Esophagus muscularis mucosa (tissue), 4 donors: ENCODE measurements at regions not wholly inside any gene's neighbourhood (a gene's known extent, or its start where the extent isn't known, plus 50 kb on each side); places are given as distances from the start of the nearest gene placed in this dataset.

Experiments used
- DNase-seq: peaks from one replicate; pipeline ENCODE4 v3.0.0-alpha.2; 2017; ENCODE audit errors: extremely low spot score
- H3K27ac ChIP-seq, 4 donors: fragments of 200-600 bp; sonication (generic); replicated peaks in 1 of 4; 1 replicate in 3 of 4; 2 replicates in 1 of 4; pipeline ENCODE4 v1.5.1; 2016 to 2019; ENCODE audit warnings: mild to moderate bottlenecking in 1 of 4
- H3K27me3 ChIP-seq, 4 donors: fragments of 200-600 bp; sonication (generic); one replicate each; pipeline versions ENCODE4 v1.5.1 to v1.6.0; 2016 to 2019
- H3K36me3 ChIP-seq, 4 donors: fragments of 200-600 bp; sonication (generic); one replicate each; pipeline ENCODE4 v1.5.1; 2016 to 2019
- H3K4me1 ChIP-seq, 4 donors: fragments of 200-600 bp; sonication (generic); one replicate each; pipeline ENCODE4 v1.5.1; 2016 to 2019
- H3K4me3 ChIP-seq, 4 donors: fragments of 200-600 bp; sonication (generic); 1 replicate in 2 of 4; 2 replicates in 2 of 4; pipeline ENCODE4 v1.5.1; 2016 to 2019; ENCODE audit warnings: mild to moderate bottlenecking in 4 of 4, moderate library complexity in 1 of 4
- H3K9me3 ChIP-seq, 4 donors: fragments of 200-600 bp; sonication (generic); 1 replicate in 3 of 4; 2 replicates in 1 of 4; pipeline ENCODE4 v1.5.1; 2016 to 2019
- CTCF ChIP-seq, 3 experiments: fragments of 200-600 bp in 2 of 3; fragments of 450-650 bp in 1 of 3; sonication (generic) in 2 of 3; IDR thresholded peaks; one replicate each; pipeline ENCODE4 v1.5.1; 2017 to 2019; ENCODE audit warnings: antibody characterized with exemption in 3 of 3, mild to moderate bottlenecking in 2 of 3, moderate library complexity in 1 of 3
- EP300 ChIP-seq: sonication (generic); formaldehyde crosslinking; IDR thresholded peaks from one replicate; pipeline ENCODE4 v1.6.1; 2017; ENCODE audit warnings: antibody characterized with exemption
- POLR2A ChIP-seq: fragments of 450-650 bp; IDR thresholded peaks from one replicate; pipeline ENCODE4 v1.6.1; 2017; ENCODE audit warnings: antibody characterized with exemption, moderate library complexity, mild to moderate bottlenecking, low read depth
- POLR2AphosphoS5 ChIP-seq, 2 donors: sonication (generic); formaldehyde crosslinking; IDR thresholded peaks; one replicate each; pipeline ENCODE4 v1.6.1; 2017; ENCODE audit warnings: antibody characterized with exemption in 2 of 2
- WGBS: methylation state at CpG from one replicate; pipeline ENCODE4 v1.1.5; 2018; 5-methylcytosine and 5-hydroxymethylcytosine counted together
- intact Hi-C: fragments of 100-400 bp; cut with DNase I; formaldehyde crosslinking; loops from one replicate; pipeline ENCODE4 v1.15.1; 2023

- WGBS, result 75% methylated on average over 3 of the region's 3 CpGs
- TF ChIP-seq CTCF (IDR thresholded peaks at IDR 0.05) (no peak), POLR2A (no peak), EP300 (no peak), POLR2AphosphoS5 (IDR thresholded peaks at IDR 0.05) (no peak)
Measured at GRCh38 chr3:464255-464654, 267.7 kb downstream of the CHL1 start.

GRCh38 chr3:468172-468571 is 271.6 kb downstream of the CHL1 start:
- no peak for DNase-seq
- TF ChIP-seq CTCF (IDR thresholded peaks at IDR 0.05) (peak; percentile 7 to 35 (median 16)), POLR2AphosphoS5 (IDR thresholded peaks at IDR 0.05) (no peak), POLR2A (no peak), EP300 (no peak)
- Histone ChIP-seq H3K27me3 (no peaks in the 10 kb centered on the region), H3K36me3 (no peaks in the 10 kb centered on the region), H3K27ac (no peak overlapping the region), H3K4me3 (no peak overlapping the region), H3K9me3 (no peaks in the 10 kb centered on the region), H3K4me1 (no peaks in the 10 kb centered on the region)
- 32% methylated on average over 5 of the region's 5 CpGs for WGBS
- intact Hi-C loops, result no loop called here

More at GRCh38 chr3:464255-464654, 267.7 kb downstream of the CHL1 start:
- Histone ChIP-seq H3K36me3 (no peaks in the 10 kb centered on the region), H3K27ac (no peak overlapping the region), H3K4me1 (no peaks in the 10 kb centered on the region), H3K4me3 (no peak overlapping the region), H3K9me3 (no peaks in the 10 kb centered on the region), H3K27me3 (no peaks in the 10 kb centered on the region)
- intact Hi-C loops, result no loop called here
- no peak for DNase-seq

- WGBS, result 67% methylated on average over 5 of the region's 5 CpGs
- no peak for DNase-seq
- TF ChIP-seq POLR2AphosphoS5 (IDR thresholded peaks at IDR 0.05) (no peak), CTCF (IDR thresholded peaks at IDR 0.05) (no peak), POLR2A (no peak), EP300 (no peak)
- Histone ChIP-seq H3K4me1 (no peaks in the 10 kb centered on the region), H3K27ac (no peak overlapping the region), H3K27me3 (no peaks in the 10 kb centered on the region), H3K36me3 (no peaks in the 10 kb centered on the region), H3K9me3 (peaks cover 0 to 3% (median 2%) of the 10 kb centered on the region in 4 donors), H3K4me3 (no peak overlapping the region)
- intact Hi-C loops, result no loop called here
Measured at GRCh38 chr3:473033-473800, 276.7 kb downstream of the CHL1 start.

- Histone ChIP-seq H3K9me3 (peaks cover 0 to 12% (median 10%) of the 10 kb centered on the region in 4 donors), H3K36me3 (no peaks in the 10 kb centered on the region), H3K27me3 (no peaks in the 10 kb centered on the region), H3K27ac (no peak overlapping the region), H3K4me1 (no peaks in the 10 kb centered on the region), H3K4me3 (no peak overlapping the region)
- WGBS, result 92% methylated on average over 1 of the region's 1 CpG
- no peak for DNase-seq
- no peak for TF ChIP-seq CTCF (IDR thresholded peaks at IDR 0.05)
- TF ChIP-seq POLR2AphosphoS5 (IDR thresholded peaks at IDR 0.05), result no peak
- TF ChIP-seq EP300, result no peak
- TF ChIP-seq POLR2A, result no peak
- intact Hi-C loops, result no loop called here
Measured at GRCh38 chr3:474828-475227, 278.3 kb downstream of the CHL1 start.
